GM10266 (cell line): ENCODE measurements at regions not wholly inside any gene's neighbourhood (a gene's known extent, or its start where the extent isn't known, plus 50 kb on each side); places are given as distances from the start of the nearest gene placed in this dataset.

ENCODE experiments used
- DNase-seq: peaks from one replicate; pipeline ENCODE4 v3.0.0; 2012; ENCODE audit errors: extremely low spot score
- TF ChIP-seq, protein P1 (sequence below): IDR thresholded peaks from 2 replicates; pipeline ENCODE4 v1.5.1; 2012; ENCODE audit warnings: mild to moderate bottlenecking, low read depth; ENCODE audit not compliant: control insufficient read depth, insufficient read depth; ENCODE audit errors: missing control alignments

DNA sequence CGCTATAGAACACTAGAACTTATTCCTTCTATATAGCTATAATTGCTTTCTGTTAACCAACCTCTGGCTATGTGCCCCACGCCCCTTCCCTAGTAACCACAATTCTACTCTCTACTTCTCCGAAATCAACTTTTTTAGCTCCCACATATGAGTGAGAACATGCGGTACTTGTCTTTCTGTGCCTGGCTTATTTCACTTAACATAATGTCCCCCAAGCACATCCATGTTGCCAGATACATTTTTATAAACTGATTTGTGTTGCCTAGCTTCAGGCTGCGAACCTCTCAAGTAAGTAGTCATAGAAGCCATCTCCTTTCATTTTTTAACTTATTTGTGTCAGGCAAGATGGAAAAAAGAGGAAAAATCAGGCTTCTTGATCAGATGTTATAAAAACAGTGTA, 249.5 kb downstream of the TMEM167A start:
- DNase-seq, result no peak
- TF ChIP-seq, protein P1, sequence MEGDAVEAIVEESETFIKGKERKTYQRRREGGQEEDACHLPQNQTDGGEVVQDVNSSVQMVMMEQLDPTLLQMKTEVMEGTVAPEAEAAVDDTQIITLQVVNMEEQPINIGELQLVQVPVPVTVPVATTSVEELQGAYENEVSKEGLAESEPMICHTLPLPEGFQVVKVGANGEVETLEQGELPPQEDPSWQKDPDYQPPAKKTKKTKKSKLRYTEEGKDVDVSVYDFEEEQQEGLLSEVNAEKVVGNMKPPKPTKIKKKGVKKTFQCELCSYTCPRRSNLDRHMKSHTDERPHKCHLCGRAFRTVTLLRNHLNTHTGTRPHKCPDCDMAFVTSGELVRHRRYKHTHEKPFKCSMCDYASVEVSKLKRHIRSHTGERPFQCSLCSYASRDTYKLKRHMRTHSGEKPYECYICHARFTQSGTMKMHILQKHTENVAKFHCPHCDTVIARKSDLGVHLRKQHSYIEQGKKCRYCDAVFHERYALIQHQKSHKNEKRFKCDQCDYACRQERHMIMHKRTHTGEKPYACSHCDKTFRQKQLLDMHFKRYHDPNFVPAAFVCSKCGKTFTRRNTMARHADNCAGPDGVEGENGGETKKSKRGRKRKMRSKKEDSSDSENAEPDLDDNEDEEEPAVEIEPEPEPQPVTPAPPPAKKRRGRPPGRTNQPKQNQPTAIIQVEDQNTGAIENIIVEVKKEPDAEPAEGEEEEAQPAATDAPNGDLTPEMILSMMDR, result no peak

DNA sequence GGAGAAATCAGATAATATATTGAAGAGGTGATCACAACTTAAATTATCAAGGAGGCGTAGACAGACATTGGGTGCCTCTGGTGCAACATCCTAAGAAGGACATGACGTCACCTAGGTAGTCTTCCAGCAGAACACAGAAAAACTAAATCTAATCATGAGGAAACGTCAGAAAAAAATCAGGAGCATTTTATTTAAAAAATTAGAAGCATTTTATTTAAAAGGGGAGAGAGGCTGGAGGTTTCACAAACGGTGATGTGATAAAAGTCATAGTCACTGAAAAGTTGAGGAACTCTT, 254.6 kb downstream of the TMEM167A start:
- TF ChIP-seq, protein P1, result no peak
- no peak for DNase-seq

DNA sequence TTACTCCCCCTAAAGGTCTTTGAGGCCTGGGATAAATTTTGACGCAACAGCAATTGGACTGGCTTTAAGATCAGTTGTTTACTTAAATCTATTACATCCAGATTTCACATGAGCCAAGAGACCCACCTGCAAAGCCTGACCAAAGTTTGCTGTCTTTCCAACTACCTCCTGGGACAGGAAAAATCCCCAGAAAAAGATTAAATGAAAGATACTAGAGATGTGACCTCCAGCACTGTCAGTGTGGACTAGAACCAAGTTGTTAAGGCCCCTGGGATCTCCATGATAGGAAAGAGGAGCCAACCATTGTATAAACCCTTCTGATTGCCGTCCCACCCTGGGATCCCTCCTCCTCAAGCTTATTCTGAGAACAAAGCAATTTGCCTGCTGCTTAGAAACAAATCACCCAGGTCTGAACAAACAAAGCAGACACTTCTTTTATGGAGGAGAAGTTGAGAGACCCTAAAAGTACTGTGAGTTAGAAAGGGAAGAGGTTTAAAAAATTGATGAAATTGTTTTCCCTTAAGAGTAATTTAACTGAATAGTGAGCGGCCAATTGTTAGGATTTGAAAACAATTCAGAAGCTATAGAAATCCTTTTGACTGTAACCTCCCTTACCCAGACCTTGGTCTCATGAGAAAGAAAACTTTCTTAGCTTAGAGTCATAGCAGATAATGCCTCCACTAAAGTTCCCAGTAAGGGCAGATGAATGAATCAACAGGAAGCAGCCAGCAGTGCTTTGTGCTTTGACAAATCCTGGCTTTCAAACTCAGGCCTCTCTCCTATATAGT, 255.2 kb downstream of the TMEM167A start:
- DNase-seq, result no peak
- TF ChIP-seq, protein P1, result no peak

DNA sequence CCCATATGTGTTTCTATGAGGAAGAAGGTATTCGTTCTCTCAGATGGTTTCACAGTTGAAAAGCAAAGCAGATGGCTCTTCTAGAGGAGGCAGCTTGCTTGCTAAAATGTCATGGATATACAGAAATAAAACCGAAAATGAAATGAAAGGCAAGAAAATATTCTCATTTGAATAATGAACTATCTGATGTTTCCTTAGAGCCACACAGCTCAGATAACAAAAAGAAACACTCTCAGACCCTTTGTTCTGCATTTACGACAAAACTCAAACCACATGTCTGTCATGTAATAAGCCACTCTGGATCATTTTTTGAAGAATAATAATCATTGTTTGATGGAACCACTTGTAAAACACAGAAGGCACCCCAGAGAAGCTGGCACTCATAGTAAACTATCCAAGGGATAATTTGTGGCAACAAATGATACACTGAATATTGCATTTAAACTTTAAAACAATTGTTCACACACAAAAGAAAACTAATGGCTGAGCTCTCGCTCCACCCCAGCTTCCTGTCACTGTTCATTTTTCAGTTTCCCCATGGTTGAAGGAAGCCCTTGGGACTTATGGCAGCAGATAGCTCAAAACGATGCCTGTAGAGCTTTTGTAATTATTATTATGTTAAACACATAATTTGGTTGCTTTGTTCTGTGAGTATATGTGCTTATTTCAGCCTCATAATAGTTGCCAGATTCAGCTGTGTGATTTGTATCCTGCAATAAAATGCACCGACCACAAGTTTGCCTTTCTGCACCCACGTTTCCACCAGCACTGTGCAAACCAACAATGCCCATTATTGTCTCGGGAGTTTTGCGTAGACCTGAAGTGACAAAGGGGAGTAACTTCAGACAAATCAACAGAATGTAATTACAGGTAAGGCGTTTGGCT, 256.0 kb downstream of the TMEM167A start:
- DNase-seq, result peak; percentile 42
- TF ChIP-seq, protein P1, result no peak

DNA sequence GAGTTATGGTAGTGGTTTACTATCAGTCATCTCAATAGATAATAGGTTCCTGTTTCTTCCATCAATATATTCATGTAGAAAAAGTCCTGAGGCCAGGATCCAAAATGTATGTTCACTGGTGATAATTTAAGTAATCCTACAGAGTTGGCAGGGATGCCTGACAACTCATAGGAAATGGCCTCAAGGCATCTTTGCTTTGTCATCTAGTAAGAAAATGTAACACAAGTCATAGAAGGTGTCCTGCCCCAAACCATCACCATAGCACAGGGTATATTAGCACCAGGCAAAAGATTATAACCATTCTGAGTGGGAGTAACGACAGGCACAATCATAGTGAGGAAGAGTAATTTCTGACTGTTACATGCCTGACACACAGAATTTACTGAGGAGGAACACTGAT, 257.0 kb downstream of the TMEM167A start:
- DNase-seq, result no peak

DNA sequence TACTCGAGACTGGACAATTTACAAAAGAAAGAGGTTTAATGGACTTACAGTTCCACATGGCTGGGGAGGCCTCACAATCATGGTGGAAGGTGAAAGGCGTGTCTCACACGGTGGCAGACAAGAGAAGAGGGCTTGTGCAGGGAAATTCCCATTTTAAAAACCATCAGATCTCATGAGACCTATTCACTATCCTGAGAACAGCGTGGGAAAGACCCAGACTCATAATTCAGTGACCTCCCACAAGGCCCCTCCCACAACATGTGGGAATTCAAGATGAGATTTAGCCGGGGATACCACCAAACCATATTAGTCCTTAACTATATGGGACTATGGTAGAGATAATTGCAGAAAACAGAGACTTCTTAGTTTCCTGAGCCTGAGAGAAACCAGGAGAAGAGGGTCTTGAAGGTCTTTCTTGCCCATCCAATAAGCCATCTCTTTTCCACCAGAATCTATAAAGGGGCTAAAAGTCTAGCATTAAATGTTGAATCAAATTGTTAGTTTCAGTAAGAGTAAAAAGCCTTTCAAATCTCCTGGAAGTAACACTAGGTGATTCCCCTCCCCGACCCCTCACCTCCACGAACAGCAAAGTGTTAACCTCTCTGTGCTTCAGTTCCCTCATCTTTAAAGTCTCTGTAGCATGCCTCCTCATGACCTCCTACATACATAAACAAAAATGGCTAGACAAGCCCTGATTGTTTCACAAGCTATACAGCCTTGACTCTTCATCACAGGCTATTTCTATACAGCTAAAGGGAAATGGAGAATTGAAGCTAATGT, 259.1 kb downstream of the TMEM167A start:
- TF ChIP-seq, protein P1, result no peak
- peak; percentile 11 for DNase-seq

More for the DNA sequence above, 257.0 kb downstream of the TMEM167A start:
- TF ChIP-seq, protein P1, result no peak

DNA sequence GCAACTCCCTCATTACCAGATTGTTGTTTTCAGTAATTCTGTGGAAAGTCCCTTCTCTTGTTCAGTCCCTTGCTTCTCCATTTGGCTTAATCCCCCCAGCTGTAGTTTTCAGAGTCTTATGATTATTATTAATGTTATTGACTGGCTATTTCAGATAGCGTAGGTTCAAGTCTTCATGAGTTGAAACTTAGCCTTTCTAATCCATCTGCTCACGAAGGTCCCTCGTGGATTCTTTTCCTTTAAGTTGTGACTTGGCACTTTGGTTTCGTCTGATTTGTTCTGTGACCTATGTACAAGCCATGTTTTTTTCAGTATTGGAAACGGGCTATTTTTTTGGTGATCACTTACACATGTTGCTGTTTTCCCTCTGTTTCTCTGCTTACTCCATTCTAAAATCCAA, 260.3 kb downstream of the TMEM167A start:
- TF ChIP-seq, protein P1, result no peak
- DNase-seq, result no peak
